Stimulated activated CD8-positive, alpha-beta memory T cell treated with anti-CD3 and anti-CD28 coated beads, Interleukin-2, amount 100 ng/mL, for 48 hours (primary cell): ENCODE measurements at regions not wholly inside any gene's neighbourhood (a gene's known extent, or its start where the extent isn't known, plus 50 kb on each side); places are given as distances from the start of the nearest gene placed in this dataset.
"Not testable (repeated sequence)": the region's sequence is repeated elsewhere in the genome, so short reads cannot be mapped to it uniquely, and the experiment has no call there.

Experiments
- DNase-seq, 2 donors: peaks; one replicate each; pipeline ENCODE4 v3.0.0-alpha.2; 2020; ENCODE audit warnings: low read depth in 2 of 2

GRCh38 chr12:46627686-46628085 is 198.1 kb downstream of the SLC38A4 start:
- no peak for DNase-seq

- not testable (repeated sequence) for DNase-seq
Measured at GRCh38 chr12:46619474-46619873, 206.3 kb downstream of the SLC38A4 start.

DNA sequence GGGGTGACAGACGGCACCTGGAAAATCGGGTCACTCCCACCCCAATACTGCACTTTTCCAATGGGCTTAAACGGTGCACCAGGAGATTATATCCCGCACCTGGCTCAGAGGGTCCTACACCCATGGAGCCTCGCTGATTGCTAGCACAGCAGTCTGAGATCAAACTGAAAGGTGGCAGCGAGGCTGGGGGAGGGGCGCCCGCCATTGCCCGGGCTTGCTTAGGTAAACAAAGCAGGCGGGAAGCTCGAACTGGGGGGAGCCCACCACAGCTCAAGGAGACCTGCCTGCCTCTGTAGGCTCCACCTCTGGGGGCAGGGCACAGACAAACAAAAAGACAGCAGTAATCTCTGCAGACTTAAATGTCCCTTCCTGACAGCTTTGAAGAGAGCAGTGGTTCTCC is 208.1 kb downstream of the SLC38A4 start:
- not testable (repeated sequence) for DNase-seq

DNA sequence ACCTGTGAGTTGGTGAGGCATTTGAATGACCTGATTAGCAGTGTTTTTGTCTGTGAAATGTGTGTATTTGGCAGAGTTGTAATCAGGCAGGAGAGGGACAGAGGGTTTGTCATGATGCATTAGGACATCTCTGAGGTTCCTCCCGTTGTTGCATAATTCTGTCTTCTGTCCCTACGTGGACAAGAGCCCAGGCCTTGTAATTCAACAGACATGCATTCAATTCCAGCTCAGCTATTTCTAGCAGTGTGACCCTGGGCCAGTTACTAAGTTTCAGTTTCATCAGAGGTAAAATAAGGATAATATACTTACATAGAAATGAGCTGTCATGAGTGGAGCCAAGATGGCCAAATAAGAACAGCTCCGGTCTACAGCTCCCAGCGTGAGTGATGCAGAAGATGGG is 208.6 kb downstream of the SLC38A4 start:
- no peak for DNase-seq

GRCh38 chr12:46610754-46611153 is 215.0 kb downstream of the SLC38A4 start:
- DNase-seq, result no peak

DNA sequence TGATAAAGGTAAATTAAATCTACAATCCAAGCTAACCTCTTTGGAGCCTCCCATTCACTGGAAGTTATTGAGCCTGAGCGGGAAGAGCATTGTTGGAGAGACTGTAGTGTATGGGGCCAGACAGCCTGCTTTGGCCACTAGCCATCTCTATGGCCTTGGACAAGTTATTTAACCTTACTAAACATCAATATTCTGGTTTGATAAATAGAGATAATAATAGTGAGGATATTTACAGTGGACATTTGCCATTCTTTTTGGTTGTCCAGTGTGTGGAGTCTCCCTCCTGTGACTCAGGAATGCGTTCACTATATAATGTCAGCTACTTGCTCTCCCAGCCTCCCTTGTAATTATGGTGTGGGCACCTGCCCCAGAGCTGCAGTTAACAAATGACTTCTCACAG is 216.1 kb downstream of the SLC38A4 start:
- DNase-seq, result no peak

DNA sequence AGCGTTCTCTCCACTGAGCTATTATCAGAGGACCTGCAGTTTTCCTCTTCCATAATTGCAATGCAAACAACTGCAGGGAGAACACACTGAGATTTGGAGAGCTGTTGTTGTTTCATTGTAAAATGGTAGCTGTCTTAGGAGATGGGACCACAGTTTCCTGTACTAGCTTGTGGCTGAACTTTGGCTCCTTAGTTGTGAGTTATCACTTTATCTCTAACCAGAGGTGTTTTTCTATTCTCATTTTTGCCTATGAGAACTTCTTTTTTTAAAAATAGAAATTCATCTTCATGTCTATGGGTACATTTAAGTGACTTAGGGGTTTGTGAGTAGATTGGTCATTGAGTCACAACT is 216.5 kb downstream of the SLC38A4 start:
- no peak for DNase-seq

GRCh38 chr12:46608431-46609272 is 217.1 kb downstream of the SLC38A4 start:
- DNase-seq, result no peak

- no peak for DNase-seq
Measured at GRCh38 chr12:46604684-46605083, 221.1 kb downstream of the SLC38A4 start.

DNA sequence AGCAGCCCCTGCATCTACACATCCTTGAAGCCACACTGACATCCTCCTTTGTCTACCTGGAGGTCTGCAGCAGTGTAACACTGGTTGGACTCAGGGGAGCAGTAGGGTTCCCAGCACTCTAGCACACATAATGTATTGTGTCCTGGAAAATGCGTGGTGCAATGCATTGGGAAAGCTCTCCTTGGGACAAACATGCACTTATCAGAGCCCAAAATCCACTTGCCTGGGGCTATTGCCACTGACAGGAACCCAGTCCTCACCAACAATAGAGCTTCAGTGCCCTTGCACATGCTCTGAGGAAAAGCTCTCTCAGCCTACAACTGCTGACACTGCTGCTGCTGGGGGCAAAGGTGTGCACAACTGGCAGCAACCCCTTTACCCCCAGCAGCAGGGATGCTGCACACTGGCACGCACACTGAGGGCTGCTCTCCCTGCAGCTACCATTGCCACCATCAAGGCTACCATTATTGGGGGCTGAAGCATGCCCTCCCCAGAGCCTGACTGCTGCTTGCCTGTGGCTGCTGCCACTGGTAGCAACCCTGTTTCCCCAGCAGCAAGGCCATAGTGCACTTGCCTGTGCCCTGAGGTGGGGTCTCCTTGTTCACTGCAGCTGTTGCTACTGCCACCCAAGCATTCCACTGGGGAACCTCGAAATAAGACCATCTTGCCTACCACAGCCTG is 221.9 kb downstream of the SLC38A4 start:
- DNase-seq, result no peak

DNA sequence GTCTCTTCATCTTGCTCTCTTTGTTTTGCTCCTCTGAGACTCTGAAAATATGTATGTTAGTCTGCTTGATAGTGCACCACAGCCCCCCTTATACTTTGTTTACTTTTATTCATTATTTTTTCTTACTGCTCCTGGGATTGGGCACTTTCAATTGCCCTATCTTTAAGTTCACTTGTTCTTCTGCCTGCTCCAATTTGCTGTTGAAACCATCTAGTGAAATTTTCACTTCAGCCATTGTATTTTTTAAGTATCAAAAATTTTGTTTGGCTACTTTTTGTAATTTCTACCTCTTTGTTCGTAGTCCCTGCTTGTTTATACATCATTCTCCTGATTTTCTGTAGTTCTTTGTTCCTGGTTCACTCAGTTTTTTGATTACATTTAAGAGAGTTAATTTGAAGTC is 223.3 kb downstream of the SLC38A4 start:
- DNase-seq, result no peak

DNA sequence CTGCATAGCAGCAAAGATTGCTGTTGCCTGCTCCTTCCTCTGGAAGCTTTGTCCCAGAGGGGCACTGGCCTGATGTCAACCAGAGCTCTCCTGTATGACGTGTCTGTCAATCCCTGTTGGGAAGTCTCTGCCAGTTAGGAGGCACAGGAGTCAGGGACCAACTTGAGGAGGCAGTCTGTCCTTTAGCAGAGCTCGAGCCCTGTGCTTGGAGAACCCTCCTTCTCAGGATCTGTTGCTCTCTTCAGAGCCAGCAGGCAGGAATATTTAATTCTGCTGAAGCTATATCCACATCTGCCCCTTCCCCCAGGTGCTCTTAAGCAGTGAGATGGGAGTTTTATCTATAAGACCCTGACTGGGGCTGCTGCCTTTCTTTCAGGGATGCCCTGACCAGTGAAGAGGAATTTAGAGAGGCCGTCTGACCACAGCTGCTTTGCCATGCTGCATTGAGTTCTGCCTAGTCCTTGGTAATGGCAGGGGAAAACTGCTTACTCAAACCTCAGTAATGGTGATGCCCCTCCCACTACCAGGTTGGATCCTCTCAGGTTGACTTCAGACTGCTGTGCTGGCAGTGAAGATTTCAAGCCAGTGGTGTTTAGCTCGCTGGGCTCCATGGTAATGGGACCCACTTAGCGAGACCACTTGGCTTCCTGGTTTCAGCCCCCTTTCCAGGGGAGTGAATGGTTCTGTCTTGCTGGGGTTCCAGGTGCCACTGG is 218.6 kb upstream of the SLC38A2 start:
- DNase-seq, result no peak

- no peak for DNase-seq
Measured at GRCh38 chr12:46585854-46586621, 213.5 kb upstream of the SLC38A2 start.

GRCh38 chr12:46584098-46584497 is 211.5 kb upstream of the SLC38A2 start:
- DNase-seq, result not testable (repeated sequence)

DNA sequence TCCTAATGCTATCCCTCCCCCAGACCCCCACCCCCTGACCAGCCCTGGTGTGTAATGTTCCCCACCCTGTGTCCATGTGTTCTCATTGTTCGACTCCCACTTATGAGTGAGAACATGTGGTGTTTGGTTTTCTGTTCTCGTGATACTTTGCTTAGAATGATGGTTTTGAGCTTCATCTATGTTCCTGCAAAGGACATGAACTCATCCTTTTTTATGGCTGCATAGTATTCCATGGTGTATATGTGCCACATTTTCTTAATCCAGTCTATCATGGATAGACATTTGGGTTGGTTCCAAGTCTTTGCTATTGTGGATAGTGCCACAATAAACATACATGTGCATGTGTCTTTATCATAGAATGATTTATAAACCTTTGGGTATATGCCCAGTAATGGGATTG is 209.4 kb upstream of the SLC38A2 start:
- DNase-seq, result not testable (repeated sequence)

GRCh38 chr12:46580445-46580844 is 207.9 kb upstream of the SLC38A2 start:
- no peak for DNase-seq

DNA sequence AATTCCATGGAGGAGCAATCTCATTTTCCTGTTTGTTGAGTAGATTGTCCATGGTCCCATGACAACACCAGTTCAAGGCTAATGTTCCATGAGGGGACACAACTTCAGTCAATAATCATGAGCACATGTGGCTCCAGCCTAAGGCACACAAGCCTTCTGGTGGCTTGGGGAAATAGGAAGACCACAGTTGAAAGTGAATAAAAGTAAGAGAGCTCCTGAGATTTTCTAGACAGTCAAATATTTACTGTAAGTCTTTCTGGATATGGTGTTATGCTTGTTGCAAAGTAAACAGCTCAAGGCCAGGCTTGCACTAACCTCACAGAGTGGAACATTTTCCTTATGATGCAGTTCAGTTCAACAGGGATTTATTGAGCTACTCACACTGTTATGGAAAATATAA is 206.9 kb upstream of the SLC38A2 start:
- no peak for DNase-seq

GRCh38 chr12:46578190-46578982 is 205.8 kb upstream of the SLC38A2 start:
- DNase-seq, result no peak

DNA sequence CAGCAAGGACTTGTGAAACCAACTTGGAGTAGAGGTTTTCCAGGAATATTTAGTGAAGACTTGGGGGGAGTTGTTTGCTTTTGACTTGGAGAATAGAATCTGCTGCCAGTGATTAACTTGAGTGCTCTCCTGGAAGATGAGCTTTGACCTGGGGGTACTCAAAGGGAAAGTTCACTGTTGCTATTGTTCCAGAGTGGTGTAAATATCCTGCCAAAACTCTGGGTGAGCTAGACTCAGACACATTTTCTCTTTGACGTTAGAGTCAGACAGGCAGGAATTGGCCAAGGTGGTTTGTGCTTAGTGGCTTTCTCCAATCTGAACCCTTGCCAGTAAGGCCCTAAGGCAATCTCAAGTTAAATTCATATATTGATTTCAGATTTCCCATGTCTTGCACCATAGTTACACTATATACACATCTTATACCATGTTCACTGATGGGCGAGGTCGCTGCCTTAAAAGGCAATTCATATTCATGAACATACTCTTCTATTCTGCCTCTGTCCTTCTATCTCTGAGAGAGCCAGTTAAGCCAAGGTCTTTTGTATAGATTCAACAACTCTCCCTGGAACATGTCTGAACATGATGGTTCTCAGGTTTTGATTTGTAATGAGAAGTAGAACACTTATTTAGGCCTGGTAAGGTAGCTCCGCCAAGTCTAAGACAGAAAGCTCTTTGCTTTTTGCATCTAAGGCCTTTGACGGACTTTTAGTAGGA is 204.6 kb upstream of the SLC38A2 start:
- no peak for DNase-seq

- DNase-seq, result no peak
Measured at GRCh38 chr12:46574847-46575246, 202.3 kb upstream of the SLC38A2 start.

GRCh38 chr12:46573347-46573658 is 200.7 kb upstream of the SLC38A2 start:
- DNase-seq, result no peak
